Frontal cortex (tissue), 3 donors: ENCODE measurements at regions not wholly inside any gene's neighbourhood (a gene's known extent, or its start where the extent isn't known, plus 50 kb on each side); places are given as distances from the start of the nearest gene placed in this dataset.
A peak's percentile ranks its signal among the peaks of the same experiment; 100 is the strongest.

Experiments
- DNase-seq, 2 donors: peaks; one replicate each; pipeline ENCODE4 v3.0.0; 2012; ENCODE audit warnings: low spot score in 2 of 2
- FAIRE-seq: peaks from 2 replicates; lab custom pipeline; 2012; peaks lifted over from hg19 to GRCh38; lab: Jason Lieb, UNC
- donor health status: control.
- donor health status: control.
- donor health status: control.

- FAIRE-seq = no peak
- no peak for DNase-seq
These were observed 273.4 kb downstream of the RASSF9 start for GRCh38 chr12:85562765-85563164.

- DNase-seq (no peak), FAIRE-seq (no peak)
These were observed 271.4 kb downstream of the RASSF9 start for GRCh38 chr12:85564786-85565185.

DNA sequence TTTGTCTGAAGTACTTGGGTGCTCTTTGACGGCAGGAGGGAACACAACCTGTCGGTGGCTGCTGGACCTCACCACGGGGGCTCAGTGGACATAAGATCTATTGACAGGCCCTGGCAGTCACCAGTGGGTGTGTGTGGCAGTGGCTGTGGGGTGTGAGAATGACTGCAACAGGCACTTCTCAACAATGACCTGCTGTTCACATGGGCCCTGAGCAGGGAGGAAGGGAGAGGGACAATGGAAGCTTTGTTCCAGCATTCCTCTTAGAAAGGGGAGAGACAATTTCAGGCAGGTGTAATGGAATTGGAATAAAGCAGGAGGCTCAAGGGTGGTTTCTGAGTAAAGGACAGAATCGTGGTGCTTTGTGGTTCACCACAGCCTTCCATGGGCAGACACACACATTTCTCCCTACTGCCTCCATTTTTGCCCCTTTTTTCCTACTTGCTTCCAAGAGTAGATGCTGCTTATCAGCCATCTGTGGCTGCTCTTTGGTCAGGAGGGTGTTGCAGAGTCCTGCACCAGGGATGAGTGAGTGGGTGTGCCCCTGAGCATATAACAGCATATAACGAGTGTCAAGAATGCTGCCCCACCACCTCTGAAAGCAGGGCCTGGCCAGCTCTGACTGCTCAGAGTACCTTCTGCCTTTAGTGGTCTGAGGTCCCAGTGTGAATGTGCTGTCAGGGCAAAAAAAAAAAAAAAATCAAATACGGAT is 267.7 kb downstream of the RASSF9 start:
- no peak for DNase-seq
- no peak for FAIRE-seq

DNA sequence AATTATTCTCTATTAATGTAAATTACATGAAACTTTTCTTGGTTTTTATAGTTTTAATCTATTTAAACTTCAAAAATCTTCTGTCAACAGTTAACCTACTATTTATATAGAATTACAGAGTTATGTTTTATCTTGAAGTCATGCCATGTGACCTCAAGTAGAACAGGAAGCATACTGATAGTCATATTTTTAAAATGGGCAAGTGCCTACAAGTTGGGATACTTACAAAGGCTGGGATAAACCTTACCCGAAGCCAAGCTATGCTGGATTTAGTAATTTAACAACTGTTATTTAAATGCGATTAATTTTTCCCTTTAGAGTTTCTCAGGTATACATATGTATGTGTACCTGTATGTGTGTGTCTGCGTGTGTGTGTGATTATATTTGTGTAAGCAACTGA is 266.9 kb downstream of the RASSF9 start:
- FAIRE-seq = no peak
- no peak for DNase-seq

- no peak for DNase-seq
- FAIRE-seq = no peak
These were observed 263.3 kb downstream of the RASSF9 start for GRCh38 chr12:85572956-85573355.

- no peak for FAIRE-seq
These were observed 262.5 kb downstream of the RASSF9 start for GRCh38 chr12:85573635-85574214.

DNA sequence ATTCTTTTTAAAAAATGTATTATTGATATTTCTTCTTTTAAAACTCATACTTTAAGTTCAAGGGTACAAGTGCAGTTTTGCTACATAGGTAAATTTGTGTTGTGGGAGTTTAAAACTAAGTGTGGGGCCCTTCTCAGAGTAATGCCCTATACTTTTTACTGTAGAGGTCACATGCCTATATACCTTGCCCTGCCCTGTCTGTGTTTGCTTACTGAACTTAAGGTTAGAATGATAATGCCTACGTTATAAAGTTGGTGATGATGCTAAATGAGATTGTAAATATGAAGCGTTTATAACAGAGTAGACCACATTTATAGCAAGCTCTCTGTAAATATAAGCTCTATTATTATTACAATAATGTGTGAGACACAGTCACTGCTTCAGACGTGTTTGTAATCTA is 261.9 kb downstream of the RASSF9 start:
- DNase-seq = no peak
- FAIRE-seq = no peak

More at GRCh38 chr12:85573635-85574214, 262.5 kb downstream of the RASSF9 start:
- DNase-seq = no peak

GRCh38 chr12:85575120-85576096 is 260.8 kb downstream of the RASSF9 start:
- peak in 1 of 2 donors; percentile 4 for DNase-seq
- no peak for FAIRE-seq

DNA sequence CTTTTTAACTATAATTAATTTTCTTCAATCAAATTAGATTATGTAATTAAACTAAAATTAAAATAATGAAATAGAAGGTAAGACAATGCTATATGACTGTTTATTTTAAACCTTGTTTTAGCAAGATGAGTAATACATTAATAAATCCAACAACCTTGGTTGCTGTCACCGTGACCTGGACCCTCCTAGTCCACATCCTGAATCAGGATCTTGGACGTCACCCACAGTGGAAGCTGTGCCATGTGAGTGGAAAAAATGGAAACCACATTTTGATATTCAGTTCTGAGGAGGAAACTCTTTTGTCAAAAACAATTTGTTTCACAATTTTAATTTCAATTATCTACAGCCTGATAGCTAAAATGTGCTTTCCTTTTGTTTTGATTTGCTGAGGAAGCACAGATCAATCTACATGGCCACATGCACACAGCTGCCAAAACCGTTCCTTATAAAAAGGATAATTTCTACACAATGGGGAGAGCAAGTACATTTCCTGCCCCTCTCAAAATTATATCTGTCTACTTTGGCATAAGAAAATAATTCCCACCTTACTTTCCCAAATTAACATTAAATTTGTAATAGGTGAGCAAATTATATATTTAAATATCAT is 255.5 kb downstream of the RASSF9 start:
- FAIRE-seq (no peak), DNase-seq (no peak)

DNA sequence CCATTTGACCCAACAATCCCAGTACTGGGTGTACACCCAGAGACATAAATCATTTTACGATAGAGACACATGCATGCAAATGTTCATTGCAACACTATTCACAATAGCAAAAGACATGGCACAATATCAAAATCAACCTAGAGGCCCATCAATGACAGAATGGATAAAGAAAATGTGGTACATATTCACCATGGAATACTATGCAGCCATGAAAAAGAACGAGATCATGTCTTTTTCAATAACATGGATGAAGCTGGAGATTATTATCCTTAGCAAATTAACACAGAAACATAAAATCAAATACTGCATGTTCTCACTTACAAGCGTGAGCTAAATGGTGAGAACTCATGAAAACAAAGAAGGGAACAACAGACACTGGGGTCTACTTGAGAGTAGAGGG is 249.1 kb downstream of the RASSF9 start:
- FAIRE-seq (no peak), DNase-seq (no peak)

DNA sequence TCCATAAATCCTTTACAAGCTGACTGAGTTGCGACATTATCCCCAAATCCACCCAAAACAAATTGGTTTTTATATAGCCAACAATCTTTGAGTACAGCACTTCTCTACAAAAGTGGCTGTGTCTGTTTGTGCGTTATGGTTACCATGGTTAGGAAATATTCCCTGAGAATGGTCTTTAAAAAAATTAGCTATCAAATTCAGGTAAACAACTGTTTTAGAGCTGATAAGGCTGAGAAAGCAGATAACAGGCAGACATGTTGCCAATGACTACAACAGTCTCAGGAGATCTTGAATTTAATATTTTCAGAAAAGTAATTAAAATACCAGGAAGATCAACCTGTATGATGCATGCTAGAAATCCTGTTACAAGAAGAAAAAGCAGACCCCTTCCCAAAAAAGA is 248.0 kb downstream of the RASSF9 start:
- no peak for DNase-seq
- FAIRE-seq = no peak

DNA sequence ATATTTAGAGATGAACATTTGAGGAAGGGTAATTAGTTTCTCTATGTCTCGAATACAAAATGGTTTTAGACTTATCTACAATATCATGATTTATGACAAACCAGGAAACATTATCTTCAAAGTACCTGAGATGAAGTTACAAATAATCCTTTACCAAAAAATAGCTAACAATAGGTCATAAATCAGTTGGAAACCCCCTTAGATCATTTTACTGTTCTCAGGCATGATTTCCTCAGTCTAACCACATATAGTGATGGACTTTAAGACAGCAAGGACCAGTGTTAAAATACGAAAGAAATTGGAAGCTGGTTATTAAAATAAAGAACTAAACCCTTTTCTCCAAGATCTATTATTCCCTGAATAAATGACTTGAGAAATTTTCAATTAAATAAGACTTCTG is 235.4 kb downstream of the RASSF9 start:
- FAIRE-seq (no peak), DNase-seq (no peak)

- FAIRE-seq (no peak), DNase-seq (no peak)
These were observed 232.7 kb downstream of the RASSF9 start for GRCh38 chr12:85603556-85603955.

- DNase-seq = no peak
- FAIRE-seq = no peak
These were observed 229.8 kb downstream of the RASSF9 start for GRCh38 chr12:85606455-85606854.

GRCh38 chr12:85609778-85610177 is 226.4 kb downstream of the RASSF9 start:
- no peak for DNase-seq
- no peak for FAIRE-seq

DNA sequence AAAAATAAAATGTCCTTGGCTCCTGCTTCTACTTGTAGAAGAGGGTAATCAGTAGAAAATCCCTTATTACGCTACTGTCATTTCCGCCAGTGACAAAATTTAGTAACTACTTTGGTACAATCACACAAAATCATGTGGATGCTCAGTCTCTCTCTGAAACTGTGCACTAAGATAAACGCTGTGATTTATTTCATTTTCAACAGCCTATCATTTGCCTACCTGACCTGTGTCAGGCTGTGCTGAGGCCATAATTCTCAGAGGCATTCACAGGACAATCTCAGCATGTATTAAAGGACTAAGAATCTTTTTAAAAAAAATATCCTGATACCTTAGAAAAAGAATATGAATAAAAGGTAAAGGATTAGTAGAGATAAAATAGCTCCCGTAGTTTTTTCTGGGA is 226.0 kb downstream of the RASSF9 start:
- DNase-seq (no peak), FAIRE-seq (no peak)

GRCh38 chr12:85616201-85616600 is 220.0 kb downstream of the RASSF9 start:
- no peak for FAIRE-seq
- DNase-seq = no peak

GRCh38 chr12:85617307-85618091 is 218.7 kb downstream of the RASSF9 start:
- FAIRE-seq = no peak
- no peak for DNase-seq

DNA sequence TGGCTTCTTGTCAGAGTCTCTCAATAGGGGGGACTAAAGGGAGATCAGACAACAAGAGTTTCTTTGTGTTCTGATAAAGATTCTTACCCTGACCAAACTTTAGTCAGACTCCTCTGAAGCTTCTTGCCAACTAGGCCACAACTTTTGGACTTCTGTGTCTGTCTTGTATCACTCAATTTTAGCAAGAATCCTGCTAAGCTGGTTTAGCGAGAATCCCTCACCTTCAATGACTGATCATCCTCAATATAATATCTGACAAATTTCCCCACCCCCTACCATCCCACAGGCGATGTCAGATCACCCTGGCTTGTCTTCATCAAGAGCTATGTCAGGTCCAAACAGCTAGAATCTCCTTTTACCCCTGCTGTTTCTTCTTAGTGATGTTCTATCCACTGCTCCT is 215.2 kb downstream of the RASSF9 start:
- no peak for FAIRE-seq

DNA sequence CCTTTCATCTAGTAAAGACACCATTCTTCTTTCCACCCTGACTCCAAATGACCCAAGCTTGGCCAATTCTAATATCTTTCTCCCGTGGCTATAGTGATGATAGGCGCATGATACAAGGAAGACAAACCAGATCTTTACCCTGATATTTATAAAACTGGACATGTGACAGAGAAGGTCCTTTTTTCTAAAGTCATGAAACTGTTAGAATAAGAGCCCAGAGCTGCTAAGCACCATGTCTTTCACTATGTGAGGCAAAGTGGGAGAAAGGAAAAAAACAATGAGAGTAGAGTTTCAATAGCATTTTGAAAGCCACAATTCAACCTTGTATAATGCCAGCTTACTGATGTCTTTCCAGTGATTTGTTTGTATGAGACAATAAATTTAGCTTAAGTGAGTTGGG is 212.4 kb downstream of the RASSF9 start:
- DNase-seq (no peak), FAIRE-seq (no peak)

More for the DNA sequence above, 215.2 kb downstream of the RASSF9 start:
- no peak for DNase-seq
